Right lung (tissue), 2 donors: ENCODE measurements at regions not wholly inside any gene's neighbourhood (a gene's known extent, or its start where the extent isn't known, plus 50 kb on each side); places are given as distances from the start of the nearest gene placed in this dataset.
A peak's percentile ranks its signal among the peaks of the same experiment; 100 is the strongest.

Experiments
- DNase-seq, 2 donors: peaks; one replicate each; pipeline ENCODE4 v3.0.0-alpha.2; 2013

DNA sequence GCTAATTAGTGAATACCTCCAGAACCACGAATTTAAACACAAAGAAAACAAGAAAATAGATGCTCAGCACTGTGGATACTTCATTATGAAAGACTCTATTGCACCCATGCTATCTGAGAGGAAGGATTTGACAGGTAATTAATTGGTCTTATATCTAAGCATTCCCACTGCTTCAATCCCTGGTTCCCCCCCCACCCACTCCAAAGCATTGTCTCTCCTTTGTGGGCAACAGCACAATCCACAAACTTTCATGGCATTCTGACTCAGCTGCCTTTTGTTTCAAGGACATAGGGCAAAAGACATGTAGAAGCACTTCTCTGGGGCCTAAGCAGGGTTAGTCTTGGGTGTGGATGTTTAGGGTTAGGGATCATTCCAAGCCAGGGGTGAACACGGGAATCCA is 551.4 kb downstream of the BUD13 start:
- no peak for DNase-seq

DNA sequence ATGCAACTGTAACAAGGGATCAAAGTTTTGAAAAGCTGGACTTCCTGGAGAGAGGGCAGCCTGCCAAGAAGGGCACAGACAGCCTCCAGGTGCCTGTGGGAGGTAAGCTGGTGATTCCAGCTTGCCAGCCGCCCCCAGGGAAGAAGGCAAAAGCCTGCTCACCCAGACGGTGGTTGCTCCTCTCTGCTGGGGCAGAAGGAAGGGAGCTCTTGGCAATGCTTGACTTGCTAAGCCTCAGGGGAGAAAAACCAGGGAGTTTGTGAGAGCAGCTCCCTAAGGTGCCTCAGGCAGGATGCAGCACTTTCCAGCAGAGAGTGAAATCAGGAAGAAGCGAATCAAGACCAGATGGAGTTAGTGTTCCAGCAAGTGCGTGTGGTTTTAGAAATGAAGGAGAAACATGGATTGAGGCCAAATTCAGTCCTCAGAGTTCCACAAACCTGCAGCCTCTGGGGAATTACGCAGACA is 553.6 kb downstream of the BUD13 start:
- DNase-seq: no peak

- DNase-seq: no peak
Observed at GRCh38 chr11:116217441-116217840, 555.3 kb downstream of the BUD13 start.

- no peak for DNase-seq
Observed at GRCh38 chr11:116217006-116217405, 555.8 kb downstream of the BUD13 start.

- DNase-seq: no peak
Observed at GRCh38 chr11:116215471-116216113, 557.2 kb downstream of the BUD13 start.

GRCh38 chr11:116211147-116211546 is 561.6 kb downstream of the BUD13 start:
- DNase-seq: no peak

DNA sequence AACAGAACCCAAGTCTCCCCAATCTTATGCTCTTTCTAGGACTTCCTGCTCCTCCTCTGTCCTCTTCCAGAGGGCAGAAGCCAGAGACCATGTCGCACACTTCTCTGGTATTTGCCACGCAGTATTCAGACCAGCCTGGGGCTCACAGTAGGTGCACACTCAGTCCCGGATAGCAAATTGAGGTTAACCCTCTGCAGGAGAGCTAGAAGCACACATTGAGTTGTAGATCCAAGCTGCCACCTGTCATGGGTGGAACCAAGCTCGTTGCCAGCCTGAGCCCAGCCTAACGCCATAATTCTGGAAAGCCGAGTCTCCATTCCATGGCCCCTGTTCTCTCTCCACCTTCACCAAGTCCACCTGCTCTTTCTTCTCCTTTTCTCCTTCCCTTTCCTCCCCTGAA is 562.1 kb downstream of the BUD13 start:
- no peak for DNase-seq

DNA sequence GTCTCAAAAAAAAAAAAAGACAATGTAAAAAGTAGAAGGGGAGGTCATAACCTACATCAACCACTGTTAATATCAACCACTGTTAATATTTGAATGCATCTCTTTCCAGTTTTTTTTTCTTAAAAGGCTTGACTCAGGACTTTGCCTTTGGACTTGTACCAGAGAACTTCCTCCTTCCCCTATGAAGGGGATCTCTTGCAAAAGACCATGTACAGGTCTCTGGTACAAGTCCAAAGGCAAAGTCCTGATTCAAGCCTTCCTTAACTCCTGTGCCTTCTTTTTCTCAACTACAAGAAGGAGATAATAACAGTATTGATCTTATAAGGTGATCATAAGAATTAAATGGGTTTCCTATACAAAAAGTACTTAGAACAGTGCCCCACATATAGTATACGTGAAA is 563.5 kb downstream of the BUD13 start:
- DNase-seq: no peak

- DNase-seq: no peak
Observed at GRCh38 chr11:116207421-116208141, 565.2 kb downstream of the BUD13 start.

DNA sequence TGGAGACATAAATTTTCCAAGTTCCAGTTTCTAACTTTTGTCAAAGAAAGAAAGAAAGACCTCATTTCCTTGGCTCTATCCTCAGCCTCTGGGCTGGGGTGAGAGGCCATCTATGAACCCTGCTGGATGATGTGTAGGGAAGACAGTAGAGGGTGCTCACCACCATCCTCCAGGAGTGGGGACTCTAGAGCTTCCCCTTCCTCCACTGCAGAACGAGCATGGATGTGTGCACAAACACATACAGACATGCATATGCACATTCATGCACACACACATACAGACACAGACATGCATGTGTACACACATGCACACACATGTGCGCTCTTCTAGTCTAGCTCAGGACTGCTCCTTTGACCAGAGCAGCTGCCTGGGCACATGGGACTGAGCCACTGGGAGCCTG is 565.8 kb downstream of the BUD13 start:
- DNase-seq: no peak

DNA sequence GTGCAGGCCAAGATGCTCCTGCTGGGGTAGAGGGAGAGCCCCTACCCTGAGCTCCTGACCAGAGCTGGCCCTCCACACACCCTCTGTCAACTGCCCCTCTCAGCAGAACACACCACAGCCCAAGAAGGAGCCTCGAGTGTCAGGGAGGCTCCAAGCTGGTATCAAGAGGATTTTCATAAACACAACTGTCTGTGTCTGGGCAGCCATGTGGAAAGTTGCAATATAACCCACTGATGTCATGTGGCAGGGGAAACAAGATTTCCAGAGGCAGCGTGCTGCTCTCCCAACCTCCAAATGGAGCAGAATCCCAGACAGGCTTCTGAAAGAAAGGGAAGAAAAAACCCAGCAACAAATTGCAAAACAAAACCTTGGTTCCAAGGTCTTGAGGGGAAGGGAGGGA is 569.9 kb downstream of the BUD13 start:
- no peak for DNase-seq

GRCh38 chr11:116200564-116200963 is 572.2 kb downstream of the BUD13 start:
- no peak for DNase-seq

DNA sequence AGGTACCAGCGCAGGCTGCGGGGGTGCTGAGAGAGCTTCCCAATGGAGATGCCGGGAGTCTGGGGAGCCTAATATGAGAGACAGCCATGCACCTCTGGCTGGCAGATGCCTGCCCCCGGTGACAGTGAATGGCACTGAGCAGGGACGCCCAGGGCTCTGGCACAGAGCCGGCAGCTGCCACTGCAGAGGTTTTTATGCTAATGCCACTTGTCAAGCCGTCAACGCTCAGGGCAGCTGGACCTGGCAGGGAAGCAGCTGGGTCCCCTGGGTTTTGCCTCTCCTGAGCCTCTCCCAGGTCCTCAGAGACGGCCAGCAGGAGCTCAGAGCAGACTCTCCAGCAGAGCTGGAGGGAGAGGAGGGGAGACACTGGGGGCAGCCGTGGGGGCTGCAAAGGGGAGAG is 573.6 kb downstream of the BUD13 start:
- DNase-seq: no peak

- DNase-seq: no peak
Observed at GRCh38 chr11:116194156-116194904, 578.5 kb downstream of the BUD13 start.

- DNase-seq: peak; percentile 75 to 77
Observed at GRCh38 chr11:116193321-116194131, 579.3 kb downstream of the BUD13 start.

GRCh38 chr11:116192509-116193210 is 580.1 kb downstream of the BUD13 start:
- peak in 1 of 2 donors; percentile 26 for DNase-seq

DNA sequence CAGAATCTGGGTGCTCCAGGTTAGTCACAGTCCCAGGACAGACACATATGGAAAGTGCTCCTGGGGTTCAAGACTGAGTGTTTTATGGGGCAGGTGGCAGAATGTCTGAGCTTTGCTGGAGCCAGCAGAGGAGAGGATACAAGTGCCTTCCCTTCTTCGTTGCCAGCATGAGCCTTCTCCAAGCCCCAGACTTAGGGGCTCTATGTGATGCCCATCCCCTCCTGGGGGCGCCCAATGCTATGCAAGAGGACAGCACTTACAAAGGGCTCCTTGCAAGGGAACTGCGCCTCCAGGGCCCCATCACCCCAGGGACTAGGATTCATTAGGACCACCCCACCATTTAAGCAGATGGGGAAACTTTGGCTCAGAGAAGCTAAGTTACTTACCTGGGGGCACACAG is 581.9 kb downstream of the BUD13 start:
- no peak for DNase-seq

GRCh38 chr11:116189408-116190170 is 583.2 kb downstream of the BUD13 start:
- no peak for DNase-seq

GRCh38 chr11:116188350-116188749 is 584.4 kb downstream of the BUD13 start:
- DNase-seq: no peak

DNA sequence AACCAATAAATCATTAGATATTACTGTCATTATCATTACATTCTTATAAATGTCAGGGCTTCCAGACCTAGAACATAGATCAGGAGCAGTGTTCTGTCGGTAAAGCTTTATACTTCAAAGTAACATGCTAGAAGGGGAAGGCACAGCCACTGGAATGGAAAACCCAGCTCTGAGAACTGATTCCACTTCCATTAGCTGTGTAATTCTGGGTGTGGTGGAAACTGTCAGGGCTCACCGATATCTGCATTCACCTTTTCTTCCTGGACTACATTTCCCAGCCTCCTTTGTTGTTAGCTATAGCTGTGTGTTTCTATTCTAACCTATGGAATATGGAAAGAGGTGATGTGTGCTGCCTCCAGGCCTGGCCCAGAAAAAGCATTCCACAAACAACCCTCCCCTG is 585.8 kb downstream of the BUD13 start:
- DNase-seq: no peak

GRCh38 chr11:116185551-116185950 is 587.2 kb downstream of the BUD13 start:
- no peak for DNase-seq
